ENCODE measurements at regions not wholly inside any gene's neighbourhood (a gene's known extent, or its start where the extent isn't known, plus 50 kb on each side); places are given as distances from the start of the nearest gene placed in this dataset.

DNA sequence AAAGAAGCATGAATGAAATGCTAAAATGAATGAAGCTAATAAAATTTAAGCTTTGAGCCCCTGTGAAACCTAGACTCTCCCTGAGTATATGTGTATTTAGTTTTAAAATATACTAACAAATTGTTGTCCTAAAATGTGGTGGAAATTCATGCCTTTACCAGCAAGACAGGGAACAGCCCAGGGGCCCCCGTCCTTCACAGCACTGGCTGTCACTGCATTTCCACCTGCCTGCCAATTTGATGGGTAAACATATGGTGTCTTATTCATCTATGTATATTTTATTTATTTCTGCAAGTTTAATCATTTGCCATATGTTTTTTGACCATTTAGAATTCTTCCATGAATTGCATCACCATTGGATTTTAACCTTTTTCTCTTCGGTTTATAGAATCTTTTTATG is 463.7 kb upstream of the NBEA start:
- intact Hi-C loops (cut with micrococcal nuclease): no loop called here
- no peaks in the 10 kb centered on the region for H3K79me2 ChIP-seq (ENCODE audit: control insufficient read depth, insufficient read depth, low read length)
- Mint-ChIP-seq H3K4me3 (no peak overlapping the region), H3K27ac (no peak overlapping the region), H3K4me1 (no peaks in the 10 kb centered on the region), H3K9me3 (ENCODE audit: insufficient read depth) (no peaks in the 10 kb centered on the region), H3K27me3 (no peaks in the 10 kb centered on the region)
- no peak overlapping the region for H2AFZ ChIP-seq (ENCODE audit: insufficient read depth, low read depth, low read length, poor library complexity, severe bottlenecking)
- no peak overlapping the region for H3K4me3 ChIP-seq (ENCODE audit: control extremely low read depth in 1 of 5, extremely low read depth in 1 of 5, insufficient read depth in 1 of 5, low read depth in 2 of 5, low read length in 4 of 5)
- no peaks in the 10 kb centered on the region for H3K36me3 ChIP-seq (replicated peaks in 1 of 2; ENCODE audit: control extremely low read depth in 1 of 2, control insufficient read depth in 1 of 2, extremely low read depth in 1 of 2, insufficient read depth in 2 of 2, low read length in 1 of 2)
- no peak for DNase-seq
- H3K4me1 ChIP-seq (ENCODE audit: control insufficient read depth in 2 of 2, insufficient read depth in 2 of 2, low read length in 2 of 2): no peaks in the 10 kb centered on the region
- H4K20me1 ChIP-seq (ENCODE audit: control insufficient read depth, insufficient read depth, low read length, poor library complexity, severe bottlenecking): no peaks in the 10 kb centered on the region
- no peak for ATAC-seq (ENCODE audit: low read depth)
- POLR2A ChIA-PET: no interaction called here
- no peaks in the 10 kb centered on the region for H3K9me3 ChIP-seq (ENCODE audit: control extremely low read depth in 1 of 3, control insufficient read depth in 2 of 3, insufficient read depth in 1 of 3, low read length in 2 of 3)
- CTCF ChIA-PET: no interaction called here
- TF ChIP-seq, protein P1, sequence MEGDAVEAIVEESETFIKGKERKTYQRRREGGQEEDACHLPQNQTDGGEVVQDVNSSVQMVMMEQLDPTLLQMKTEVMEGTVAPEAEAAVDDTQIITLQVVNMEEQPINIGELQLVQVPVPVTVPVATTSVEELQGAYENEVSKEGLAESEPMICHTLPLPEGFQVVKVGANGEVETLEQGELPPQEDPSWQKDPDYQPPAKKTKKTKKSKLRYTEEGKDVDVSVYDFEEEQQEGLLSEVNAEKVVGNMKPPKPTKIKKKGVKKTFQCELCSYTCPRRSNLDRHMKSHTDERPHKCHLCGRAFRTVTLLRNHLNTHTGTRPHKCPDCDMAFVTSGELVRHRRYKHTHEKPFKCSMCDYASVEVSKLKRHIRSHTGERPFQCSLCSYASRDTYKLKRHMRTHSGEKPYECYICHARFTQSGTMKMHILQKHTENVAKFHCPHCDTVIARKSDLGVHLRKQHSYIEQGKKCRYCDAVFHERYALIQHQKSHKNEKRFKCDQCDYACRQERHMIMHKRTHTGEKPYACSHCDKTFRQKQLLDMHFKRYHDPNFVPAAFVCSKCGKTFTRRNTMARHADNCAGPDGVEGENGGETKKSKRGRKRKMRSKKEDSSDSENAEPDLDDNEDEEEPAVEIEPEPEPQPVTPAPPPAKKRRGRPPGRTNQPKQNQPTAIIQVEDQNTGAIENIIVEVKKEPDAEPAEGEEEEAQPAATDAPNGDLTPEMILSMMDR (IDR thresholded peaks at IDR 0.05): no peak
- no peak for TF ChIP-seq EZH2 (IDR thresholded peaks at IDR 0.05; ENCODE audit: borderline replicate concordance, insufficient read depth, low read depth, low read length, poor library complexity, severe bottlenecking)
- no peak overlapping the region for H3K9ac ChIP-seq (ENCODE audit: low read length)
- H3K27me3 ChIP-seq (replicated peaks in 1 of 4; ENCODE audit: control extremely low read depth in 1 of 4, control insufficient read depth in 3 of 4, insufficient read depth in 4 of 4, low read length in 3 of 4): no peaks in the 10 kb centered on the region
- H3K27ac ChIP-seq (ENCODE audit: low read length in 2 of 2): no peak overlapping the region
- H3K4me2 ChIP-seq (replicated peaks; ENCODE audit: low read depth, low read length, poor library complexity, severe bottlenecking): no peak overlapping the region
- no CpG with 5 or more reads among the region's 2 CpGs for WGBS (ENCODE audit: insufficient coverage)

DNA sequence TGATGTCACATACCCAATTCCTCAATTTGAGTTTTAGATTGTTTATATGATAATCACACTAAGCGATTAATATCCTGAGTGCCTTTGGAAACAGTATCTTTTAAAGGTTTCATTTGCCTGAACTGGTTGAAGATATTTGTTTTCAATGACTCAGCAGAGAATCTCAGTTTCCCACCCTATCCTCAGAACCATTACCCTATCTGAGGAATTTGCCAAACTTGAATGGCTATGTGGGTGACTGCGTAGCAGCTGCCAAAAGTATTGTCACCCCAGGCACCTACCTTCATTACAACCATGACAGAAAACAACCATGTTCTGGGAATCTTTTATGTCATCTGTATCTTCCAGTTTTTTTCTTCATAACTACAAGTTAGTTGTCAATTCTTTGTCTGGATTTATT is 440.1 kb upstream of the NBEA start:
- WGBS (ENCODE audit: insufficient coverage): no CpG with 5 or more reads among the region's 2 CpGs
- no peak for ATAC-seq (ENCODE audit: low read depth)
- no peaks in the 10 kb centered on the region for H3K27me3 ChIP-seq (replicated peaks in 1 of 4; ENCODE audit: control extremely low read depth in 1 of 4, control insufficient read depth in 3 of 4, insufficient read depth in 4 of 4, low read length in 3 of 4)
- POLR2A ChIA-PET: no interaction called here
- Mint-ChIP-seq H3K4me3 (no peak overlapping the region), H3K27me3 (no peaks in the 10 kb centered on the region), H3K27ac (no peak overlapping the region), H3K4me1 (no peaks in the 10 kb centered on the region), H3K9me3 (ENCODE audit: insufficient read depth) (no peaks in the 10 kb centered on the region)
- H3K27ac ChIP-seq (ENCODE audit: low read length in 2 of 2): no peak overlapping the region
- H3K9me3 ChIP-seq (ENCODE audit: control extremely low read depth in 1 of 3, control insufficient read depth in 2 of 3, insufficient read depth in 1 of 3, low read length in 2 of 3): no peaks in the 10 kb centered on the region
- H4K20me1 ChIP-seq (ENCODE audit: control insufficient read depth, insufficient read depth, low read length, poor library complexity, severe bottlenecking): no peaks in the 10 kb centered on the region
- no peak overlapping the region for H3K4me2 ChIP-seq (replicated peaks; ENCODE audit: low read depth, low read length, poor library complexity, severe bottlenecking)
- no peaks in the 10 kb centered on the region for H3K4me1 ChIP-seq (ENCODE audit: control insufficient read depth in 2 of 2, insufficient read depth in 2 of 2, low read length in 2 of 2)
- H2AFZ ChIP-seq (ENCODE audit: insufficient read depth, low read depth, low read length, poor library complexity, severe bottlenecking): no peak overlapping the region
- intact Hi-C loops (cut with micrococcal nuclease): no loop called here
- CTCF ChIA-PET: no interaction called here
- H3K79me2 ChIP-seq (ENCODE audit: control insufficient read depth, insufficient read depth, low read length): no peaks in the 10 kb centered on the region
- H3K4me3 ChIP-seq (ENCODE audit: control extremely low read depth in 1 of 5, extremely low read depth in 1 of 5, insufficient read depth in 1 of 5, low read depth in 2 of 5, low read length in 4 of 5): no peak overlapping the region
- H3K9ac ChIP-seq (ENCODE audit: low read length): no peak overlapping the region
- H3K36me3 ChIP-seq (replicated peaks in 1 of 2; ENCODE audit: control extremely low read depth in 1 of 2, control insufficient read depth in 1 of 2, extremely low read depth in 1 of 2, insufficient read depth in 2 of 2, low read length in 1 of 2): no peaks in the 10 kb centered on the region
- TF ChIP-seq EZH2 (IDR thresholded peaks at IDR 0.05; ENCODE audit: borderline replicate concordance, insufficient read depth, low read depth, low read length, poor library complexity, severe bottlenecking): no peak
- TF ChIP-seq, protein P1 (IDR thresholded peaks at IDR 0.05): no peak
- DNase-seq: no peak
